H1 (cell line): ENCODE measurements at regions not wholly inside any gene's neighbourhood (a gene's known extent, or its start where the extent isn't known, plus 50 kb on each side); places are given as distances from the start of the nearest gene placed in this dataset.

ENCODE experiments used
- BACH1 ChIP-seq: IDR thresholded peaks from 2 replicates; pipeline ENCODE4 v1.6.1; 2012; ENCODE audit warnings: low read length, improper control_type of control experiment
- E2F6 ChIP-seq: IDR thresholded peaks from 2 replicates; pipeline ENCODE4 v1.6.1; 2012; ENCODE audit warnings: inconsistent platforms
- FOSL1 ChIP-seq: IDR thresholded peaks from 2 replicates; pipeline ENCODE4 v1.6.1; 2011; ENCODE audit warnings: mild to moderate bottlenecking, low read depth, low read length, moderate library complexity; ENCODE audit not compliant: insufficient read depth
- SP1 ChIP-seq: IDR thresholded peaks from 2 replicates; pipeline ENCODE4 v1.6.1; 2011; ENCODE audit warnings: low read depth, low read length
- SP4 ChIP-seq: IDR thresholded peaks from 2 replicates; pipeline ENCODE4 v1.6.1; 2012; ENCODE audit warnings: low read length, inconsistent platforms

- TF ChIP-seq E2F6 = no peak
- TF ChIP-seq BACH1 = no peak
- TF ChIP-seq SP1 = no peak
- no peak for TF ChIP-seq SP4
- TF ChIP-seq FOSL1 = no peak
Observed at GRCh38 chr7:80037689-80038088, 96.9 kb upstream of the GNAI1 start (continued).
